ENCODE measurements at regions not wholly inside any gene's neighbourhood (a gene's known extent, or its start where the extent isn't known, plus 50 kb on each side); places are given as distances from the start of the nearest gene placed in this dataset.
A peak's percentile ranks its signal among the peaks of the same experiment; 100 is the strongest.

DNA sequence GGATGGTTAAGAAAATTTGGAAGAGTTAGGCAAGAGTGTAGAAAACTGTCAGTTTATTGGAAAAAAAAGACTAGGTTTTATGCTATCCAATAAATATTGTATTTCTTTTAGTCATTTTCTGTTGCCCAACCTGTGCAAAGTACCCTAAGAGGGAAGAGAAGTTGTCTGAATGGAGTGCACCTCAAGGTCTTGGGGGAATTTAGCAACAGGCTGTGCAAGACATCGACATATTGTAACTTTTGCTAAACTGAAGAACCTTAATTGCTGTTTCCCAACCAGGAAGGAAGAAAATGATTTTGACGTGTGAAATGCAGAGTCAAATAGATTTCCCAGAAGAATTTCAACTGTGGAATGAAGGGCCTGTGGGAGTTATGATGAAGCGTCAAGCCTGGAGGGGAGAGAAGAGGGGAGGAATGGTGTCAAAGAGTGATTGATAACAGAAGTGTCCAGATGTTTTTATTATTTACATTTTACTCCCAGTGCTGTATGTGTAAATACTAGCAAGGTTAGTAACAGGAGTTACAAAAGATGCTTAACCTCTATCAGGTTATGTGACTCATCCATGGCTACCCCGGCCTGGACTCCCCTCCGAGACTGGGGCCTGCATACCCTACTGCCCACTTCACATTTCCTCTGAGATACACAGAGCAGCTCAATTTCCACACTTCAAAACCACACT, 246.8 kb downstream of the MYLK4 start:
- FAIRE-seq (no peak), DNase-seq (no peak)
- no peaks in the 10 kb centered on the region for H3K36me3 ChIP-seq (ENCODE audit: control insufficient read depth in 3 of 3, insufficient read depth in 2 of 3, low read depth in 1 of 3, low read length in 3 of 3)
- peaks cover 0 to 6% (median 6%) of the 10 kb centered on the region in 3 donors for H3K27me3 ChIP-seq (ENCODE audit: control insufficient read depth in 3 of 3, insufficient read depth in 3 of 3, low read length in 3 of 3)
- H3K4me3 ChIP-seq (ENCODE audit: low read depth in 1 of 3, low read length in 3 of 3), result no peak overlapping the region
- WGBS, 3 donors, result 35 to 51% (median 38%) methylated on average over 5 of the region's 5 CpGs
- no peaks in the 10 kb centered on the region for H3K4me1 ChIP-seq (ENCODE audit: control insufficient read depth in 3 of 3, insufficient read depth in 2 of 3, low read depth in 1 of 3, low read length in 2 of 3)
- no peak overlapping the region for H3K27ac ChIP-seq (ENCODE audit: low read depth in 1 of 3, low read length in 2 of 3)
- H3K9me3 ChIP-seq (ENCODE audit: control insufficient read depth in 2 of 2, insufficient read depth in 1 of 2, low read depth in 1 of 2, low read length in 1 of 2), result no peaks in the 10 kb centered on the region

DNA sequence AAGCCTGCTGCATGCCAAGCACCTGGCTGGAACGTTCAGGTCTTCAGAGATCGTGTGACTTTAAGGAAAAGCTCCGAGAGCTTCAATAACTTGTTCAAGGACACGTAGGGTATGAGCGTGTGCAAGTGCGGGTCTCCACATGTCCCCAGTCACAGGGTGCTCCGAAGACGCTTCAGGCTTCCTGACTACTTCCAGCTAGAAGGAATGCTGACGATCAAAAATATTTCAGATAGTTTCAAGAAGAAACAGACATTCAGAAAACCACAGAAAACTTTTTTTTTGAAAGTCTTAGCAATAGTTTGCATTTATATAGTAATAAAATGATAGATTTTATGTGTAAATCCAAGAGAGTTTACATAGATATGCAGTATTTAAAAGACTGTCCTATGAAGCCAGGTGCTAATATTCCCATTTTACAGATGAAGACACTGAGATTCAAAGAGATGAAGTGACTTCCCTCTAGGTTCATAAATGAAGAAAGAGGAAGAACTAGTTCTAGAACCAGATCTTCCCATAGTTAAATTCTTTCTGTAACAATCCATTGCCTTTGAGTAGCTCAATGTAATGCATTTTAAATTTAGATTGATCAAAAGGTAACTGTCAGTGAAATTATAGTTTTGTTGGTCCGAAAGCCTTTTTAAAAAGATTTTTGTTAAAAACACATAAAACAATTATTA, 247.6 kb downstream of the MYLK4 start:
- 78 to 85% (median 78%) methylated on average over 10 of the region's 10 CpGs for WGBS, 3 donors
- Histone ChIP-seq H3K4me1 (ENCODE audit: control insufficient read depth in 3 of 3, insufficient read depth in 2 of 3, low read depth in 1 of 3, low read length in 2 of 3) (no peaks in the 10 kb centered on the region), H3K36me3 (ENCODE audit: control insufficient read depth in 3 of 3, insufficient read depth in 2 of 3, low read depth in 1 of 3, low read length in 3 of 3) (no peaks in the 10 kb centered on the region), H3K4me3 (ENCODE audit: low read depth in 1 of 3, low read length in 3 of 3) (no peak overlapping the region), H3K9me3 (ENCODE audit: control insufficient read depth in 2 of 2, insufficient read depth in 1 of 2, low read depth in 1 of 2, low read length in 1 of 2) (no peaks in the 10 kb centered on the region), H3K27ac (ENCODE audit: low read depth in 1 of 3, low read length in 2 of 3) (no peak overlapping the region), H3K27me3 (ENCODE audit: control insufficient read depth in 3 of 3, insufficient read depth in 3 of 3, low read length in 3 of 3) (peaks cover 0 to 6% (median 4%) of the 10 kb centered on the region in 3 donors)
- no peak for DNase-seq
- FAIRE-seq, result no peak

DNA sequence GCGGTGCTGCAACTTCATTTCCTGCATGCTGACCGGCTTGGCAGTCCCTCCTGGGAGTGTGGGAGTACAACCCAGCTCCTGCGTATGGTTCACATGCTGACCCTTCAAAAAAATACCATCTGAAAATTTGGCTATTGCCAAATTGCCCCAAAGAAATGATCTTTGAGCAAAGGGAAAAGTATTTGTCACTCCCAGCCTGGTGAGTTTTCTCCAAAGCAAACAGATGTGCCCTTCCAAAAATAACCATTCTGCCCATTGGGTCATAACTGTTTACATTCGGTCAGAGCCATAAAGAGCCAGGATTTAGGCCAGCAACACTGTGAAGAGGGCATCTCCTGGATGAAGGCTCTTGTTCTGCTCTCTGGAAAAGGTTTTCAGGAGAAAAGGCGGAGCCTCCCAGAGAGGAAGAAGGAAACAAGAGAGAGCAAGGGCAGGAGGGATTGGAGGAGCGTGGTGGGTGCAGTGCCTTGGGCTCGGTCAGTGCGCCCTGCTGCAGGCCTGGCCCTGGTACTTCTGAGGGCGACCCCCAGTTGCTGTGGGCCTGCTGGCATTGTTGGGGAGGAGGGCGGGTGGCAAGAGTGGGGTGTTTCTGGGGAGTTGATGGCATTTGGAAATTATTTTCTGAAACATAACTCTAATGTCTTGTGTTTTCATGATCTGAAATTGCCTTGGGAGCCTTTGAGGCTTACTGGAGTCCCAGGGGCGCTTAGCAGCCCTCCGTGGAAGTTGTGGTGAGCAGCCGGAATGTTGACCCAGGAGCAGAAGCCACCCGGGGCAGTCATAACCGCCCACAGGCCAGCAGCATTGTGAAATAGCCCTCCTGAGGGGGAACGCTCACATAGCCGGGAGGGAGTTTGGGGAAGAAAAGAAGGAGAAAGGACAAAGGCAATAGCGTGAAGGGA, 248.4 kb downstream of the MYLK4 start:
- H3K27ac ChIP-seq (ENCODE audit: low read depth in 1 of 3, low read length in 2 of 3), result no peak overlapping the region
- no peak overlapping the region for H3K4me3 ChIP-seq (ENCODE audit: low read depth in 1 of 3, low read length in 3 of 3)
- FAIRE-seq (no peak), DNase-seq (no peak)
- peaks cover 0 to 2% (median 0%) of the 10 kb centered on the region in 3 donors for H3K27me3 ChIP-seq (ENCODE audit: control insufficient read depth in 3 of 3, insufficient read depth in 3 of 3, low read length in 3 of 3)
- no peaks in the 10 kb centered on the region for H3K36me3 ChIP-seq (ENCODE audit: control insufficient read depth in 3 of 3, insufficient read depth in 2 of 3, low read depth in 1 of 3, low read length in 3 of 3)
- no peaks in the 10 kb centered on the region for H3K4me1 ChIP-seq (ENCODE audit: control insufficient read depth in 3 of 3, insufficient read depth in 2 of 3, low read depth in 1 of 3, low read length in 2 of 3)
- H3K9me3 ChIP-seq (ENCODE audit: control insufficient read depth in 2 of 2, insufficient read depth in 1 of 2, low read depth in 1 of 2, low read length in 1 of 2), result no peaks in the 10 kb centered on the region
- WGBS, 3 donors, result 82 to 86% (median 84%) methylated on average over 17 to 18 of the region's 18 CpGs

DNA sequence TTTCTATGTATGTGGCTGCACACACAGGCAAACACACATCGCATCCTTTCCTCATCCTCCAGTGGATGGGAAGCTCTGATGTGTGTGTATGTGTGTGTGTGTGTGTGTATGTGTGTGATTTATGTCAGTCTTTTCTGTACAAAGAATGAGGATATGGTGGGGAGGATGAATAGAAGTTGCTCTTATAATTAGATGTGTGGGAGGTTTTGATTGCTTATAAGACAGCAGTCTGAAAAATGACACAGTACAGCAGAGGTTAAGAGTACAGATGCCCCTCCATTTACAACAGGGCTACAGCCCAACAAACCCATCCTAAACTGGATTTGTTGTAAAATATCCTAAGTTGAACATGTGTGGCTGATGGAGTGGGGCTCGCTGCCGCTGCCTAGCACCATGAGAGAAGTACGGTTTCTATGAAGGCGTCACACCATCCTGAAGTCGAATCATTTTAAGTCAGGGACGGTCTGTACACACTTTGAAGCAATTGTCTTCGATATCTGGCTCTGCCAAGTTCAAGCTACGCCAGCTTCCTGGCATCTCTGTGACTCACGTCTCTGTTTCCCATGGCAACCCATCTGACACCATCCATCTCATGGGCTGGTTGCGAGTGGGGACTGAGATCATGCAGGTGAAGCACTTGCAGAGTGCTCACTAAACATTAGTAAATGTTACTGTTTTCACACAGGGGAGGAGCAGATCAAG, 252.6 kb downstream of the MYLK4 start:
- no peak overlapping the region for H3K27ac ChIP-seq (ENCODE audit: low read depth in 1 of 3, low read length in 2 of 3)
- FAIRE-seq, result no peak
- H3K9me3 ChIP-seq (ENCODE audit: control insufficient read depth in 2 of 2, insufficient read depth in 1 of 2, low read depth in 1 of 2, low read length in 1 of 2), result no peaks in the 10 kb centered on the region
- H3K4me1 ChIP-seq (ENCODE audit: control insufficient read depth in 3 of 3, insufficient read depth in 2 of 3, low read depth in 1 of 3, low read length in 2 of 3), result no peaks in the 10 kb centered on the region
- WGBS, 3 donors, result 88 to 93% (median 91%) methylated on average over 11 of the region's 11 CpGs
- no peaks in the 10 kb centered on the region for H3K36me3 ChIP-seq (ENCODE audit: control insufficient read depth in 3 of 3, insufficient read depth in 2 of 3, low read depth in 1 of 3, low read length in 3 of 3)
- no peak overlapping the region for H3K4me3 ChIP-seq (ENCODE audit: low read depth in 1 of 3, low read length in 3 of 3)
- no peak for DNase-seq
- H3K27me3 ChIP-seq (ENCODE audit: control insufficient read depth in 3 of 3, insufficient read depth in 3 of 3, low read length in 3 of 3), result no peaks in the 10 kb centered on the region

DNA sequence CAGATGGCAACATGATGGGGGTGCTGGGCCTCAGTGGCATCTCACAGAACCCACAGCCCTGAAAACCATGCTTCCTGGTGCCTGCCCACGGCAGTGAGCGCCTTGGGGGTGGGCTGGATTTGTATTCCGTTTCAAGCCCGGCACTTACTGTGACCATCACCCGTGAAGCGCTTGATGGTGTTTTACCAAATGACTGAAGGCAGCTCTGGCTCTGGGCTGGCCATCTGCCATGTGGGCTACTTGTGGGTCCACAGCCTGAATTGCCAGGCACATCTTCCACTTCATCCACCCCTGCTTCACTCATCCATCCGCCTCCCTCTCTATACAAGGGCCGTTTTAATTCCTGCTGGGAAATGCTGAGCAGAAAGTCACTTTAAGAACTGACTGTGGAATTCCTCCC, 250.9 kb upstream of the GMDS start:
- H3K4me3 ChIP-seq (ENCODE audit: low read depth in 1 of 3, low read length in 3 of 3), result no peak overlapping the region
- no peaks in the 10 kb centered on the region for H3K4me1 ChIP-seq (ENCODE audit: control insufficient read depth in 3 of 3, insufficient read depth in 2 of 3, low read depth in 1 of 3, low read length in 2 of 3)
- no peaks in the 10 kb centered on the region for H3K36me3 ChIP-seq (ENCODE audit: control insufficient read depth in 3 of 3, insufficient read depth in 2 of 3, low read depth in 1 of 3, low read length in 3 of 3)
- no peaks in the 10 kb centered on the region for H3K27me3 ChIP-seq (ENCODE audit: control insufficient read depth in 3 of 3, insufficient read depth in 3 of 3, low read length in 3 of 3)
- 78 to 92% (median 81%) methylated on average over 8 of the region's 8 CpGs for WGBS, 3 donors
- DNase-seq (no peak), FAIRE-seq (no peak)
- no peak overlapping the region for H3K27ac ChIP-seq (ENCODE audit: low read depth in 1 of 3, low read length in 2 of 3)
- H3K9me3 ChIP-seq (ENCODE audit: control insufficient read depth in 2 of 2, insufficient read depth in 1 of 2, low read depth in 1 of 2, low read length in 1 of 2), result no peaks in the 10 kb centered on the region

DNA sequence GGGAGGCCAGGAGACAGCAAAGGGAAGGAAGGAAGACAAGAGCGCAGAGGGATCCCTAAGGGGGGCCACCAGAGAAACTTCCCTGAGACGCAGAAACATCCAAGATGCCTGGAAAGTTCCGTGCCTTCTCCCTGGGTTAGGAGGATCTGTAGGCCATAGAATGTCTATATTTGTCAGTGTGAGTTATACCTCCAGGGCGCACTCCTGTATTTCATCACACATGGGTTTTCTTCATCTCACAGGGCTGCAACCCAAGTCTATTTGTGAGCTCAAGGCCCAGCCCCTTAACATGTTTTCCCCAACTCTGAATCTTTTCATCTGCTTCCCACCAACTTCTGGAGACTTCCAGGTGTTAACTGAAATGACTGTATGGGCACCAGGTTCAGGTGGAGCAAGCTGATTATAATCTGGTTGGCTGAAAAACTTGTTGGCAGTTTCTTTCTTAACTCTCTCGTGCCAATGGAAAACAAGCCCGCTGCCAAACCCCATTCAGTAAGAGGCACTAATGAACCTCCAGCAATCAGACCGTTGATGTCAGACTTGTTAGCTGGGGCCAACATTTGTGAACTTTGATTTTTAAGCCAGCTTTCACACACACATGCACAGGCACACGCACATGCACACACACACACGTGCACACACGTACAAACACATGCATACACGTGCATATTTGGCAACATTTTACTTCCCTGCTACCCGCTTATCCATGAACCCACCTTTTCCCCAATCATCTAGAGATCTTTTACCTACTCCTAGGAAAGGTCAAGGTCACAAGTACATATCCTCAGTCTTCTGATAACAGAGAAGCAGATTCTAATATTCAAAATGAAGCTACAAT, 247.5 kb upstream of the GMDS start:
- no peaks in the 10 kb centered on the region for H3K4me1 ChIP-seq (ENCODE audit: control insufficient read depth in 3 of 3, insufficient read depth in 2 of 3, low read depth in 1 of 3, low read length in 2 of 3)
- H3K4me3 ChIP-seq (ENCODE audit: low read depth in 1 of 3, low read length in 3 of 3), result no peak overlapping the region
- peak in 1 of 2 donors; percentile 26 for DNase-seq
- no peak for FAIRE-seq
- no peaks in the 10 kb centered on the region for H3K9me3 ChIP-seq (ENCODE audit: control insufficient read depth in 2 of 2, insufficient read depth in 1 of 2, low read depth in 1 of 2, low read length in 1 of 2)
- no peaks in the 10 kb centered on the region for H3K27me3 ChIP-seq (ENCODE audit: control insufficient read depth in 3 of 3, insufficient read depth in 3 of 3, low read length in 3 of 3)
- H3K27ac ChIP-seq (ENCODE audit: low read depth in 1 of 3, low read length in 2 of 3), result no peak overlapping the region
- H3K36me3 ChIP-seq (ENCODE audit: control insufficient read depth in 3 of 3, insufficient read depth in 2 of 3, low read depth in 1 of 3, low read length in 3 of 3), result peaks cover 0 to 4% (median 0%) of the 10 kb centered on the region in 3 donors
- WGBS, 3 donors, result 41 to 68% (median 56%) methylated on average over 12 of the region's 12 CpGs

DNA sequence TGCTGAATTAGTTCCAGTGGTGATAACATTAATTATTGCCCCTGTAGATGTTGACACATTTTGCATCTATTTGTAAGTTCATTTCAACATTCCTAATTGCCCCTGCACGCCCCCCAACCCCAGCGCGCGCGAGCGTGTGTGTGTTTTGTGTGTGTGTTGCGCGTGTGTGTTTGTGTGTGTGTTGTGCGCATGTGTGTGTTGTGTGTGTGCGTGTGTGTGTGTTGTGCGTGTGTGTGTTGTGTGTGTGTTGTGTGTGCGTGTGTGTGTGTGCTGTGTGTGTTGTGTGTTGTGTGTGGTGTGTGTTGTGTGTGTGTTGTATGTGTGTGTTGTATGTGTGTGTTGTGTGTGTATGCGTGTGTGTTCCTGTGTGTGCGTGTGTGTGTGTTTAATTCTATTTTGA, 245.7 kb upstream of the GMDS start:
- H3K4me1 ChIP-seq (ENCODE audit: control insufficient read depth in 3 of 3, insufficient read depth in 2 of 3, low read depth in 1 of 3, low read length in 2 of 3), result no peaks in the 10 kb centered on the region
- no peak overlapping the region for H3K4me3 ChIP-seq (ENCODE audit: low read depth in 1 of 3, low read length in 3 of 3)
- no peaks in the 10 kb centered on the region for H3K9me3 ChIP-seq (ENCODE audit: control insufficient read depth in 2 of 2, insufficient read depth in 1 of 2, low read depth in 1 of 2, low read length in 1 of 2)
- no peaks in the 10 kb centered on the region for H3K27me3 ChIP-seq (ENCODE audit: control insufficient read depth in 3 of 3, insufficient read depth in 3 of 3, low read length in 3 of 3)
- FAIRE-seq, result no peak
- WGBS, 3 donors, result 97% methylated on average over 14 of the region's 14 CpGs
- peaks cover 0 to 4% (median 0%) of the 10 kb centered on the region in 3 donors for H3K36me3 ChIP-seq (ENCODE audit: control insufficient read depth in 3 of 3, insufficient read depth in 2 of 3, low read depth in 1 of 3, low read length in 3 of 3)
- no peak overlapping the region for H3K27ac ChIP-seq (ENCODE audit: low read depth in 1 of 3, low read length in 2 of 3)
- DNase-seq, result no peak
